HG03565 (cell line): ENCODE measurements at regions not wholly inside any gene's neighbourhood (a gene's known extent, or its start where the extent isn't known, plus 50 kb on each side); places are given as distances from the start of the nearest gene placed in this dataset.
A peak's percentile ranks its signal among the peaks of the same experiment; 100 is the strongest.
"Not testable (repeated sequence)": the region's sequence is repeated elsewhere in the genome, so short reads cannot be mapped to it uniquely, and the experiment has no call there.

Experiments
- ATAC-seq: cut with Tn5 transposase; IDR thresholded peaks from one replicate; pipeline ENCODE4 v1.9.1; 2021; ENCODE audit warnings: mild to moderate bottlenecking, moderate library complexity; ENCODE audit not compliant: unreplicated experiment

GRCh38 chr11:16605894-16606783 is 132.3 kb upstream of the C11orf58 start:
- peak; percentile 95 for ATAC-seq

- no peak for ATAC-seq
Observed at GRCh38 chr11:16605389-16605893, 133.0 kb upstream of the C11orf58 start.

- no peak for ATAC-seq
Observed at GRCh38 chr11:16604794-16605388, 133.6 kb upstream of the C11orf58 start.

GRCh38 chr11:16603890-16604793 is 134.3 kb upstream of the C11orf58 start:
- no peak for ATAC-seq

- ATAC-seq = no peak
Observed at GRCh38 chr11:16603245-16603644, 135.2 kb upstream of the C11orf58 start.

GRCh38 chr11:16598906-16599305 is 139.5 kb upstream of the C11orf58 start:
- ATAC-seq = no peak

- no peak for ATAC-seq
Observed at GRCh38 chr11:16598032-16598431, 140.4 kb upstream of the C11orf58 start.

GRCh38 chr11:16596231-16596630 is 142.2 kb upstream of the C11orf58 start:
- no peak for ATAC-seq

- no peak for ATAC-seq
Observed at GRCh38 chr11:16591157-16591556, 147.3 kb upstream of the C11orf58 start.

GRCh38 chr11:16587670-16588069 is 150.8 kb upstream of the C11orf58 start:
- no peak for ATAC-seq

- no peak for ATAC-seq
Observed at GRCh38 chr11:16584569-16584968, 153.9 kb upstream of the C11orf58 start.

- ATAC-seq = not testable (repeated sequence)
Observed at GRCh38 chr11:16581078-16581477, 157.4 kb upstream of the C11orf58 start.

GRCh38 chr11:16577490-16577889 is 161.0 kb upstream of the C11orf58 start:
- no peak for ATAC-seq

- ATAC-seq = not testable (repeated sequence)
Observed at GRCh38 chr11:16574889-16575288, 163.6 kb upstream of the C11orf58 start.

GRCh38 chr11:16572945-16573344 is 165.5 kb upstream of the C11orf58 start:
- no peak for ATAC-seq

GRCh38 chr11:16561150-16561549 is 177.3 kb upstream of the C11orf58 start:
- no peak for ATAC-seq

GRCh38 chr11:16558494-16558893 is 180.0 kb upstream of the C11orf58 start:
- ATAC-seq = no peak

GRCh38 chr11:16555956-16556355 is 182.5 kb upstream of the C11orf58 start:
- no peak for ATAC-seq

GRCh38 chr11:16554361-16554760 is 184.1 kb upstream of the C11orf58 start:
- ATAC-seq = no peak

GRCh38 chr11:16547879-16548278 is 190.6 kb upstream of the C11orf58 start:
- no peak for ATAC-seq

GRCh38 chr11:16543642-16544041 is 187.3 kb upstream of the SOX6 start:
- no peak for ATAC-seq
